ENCODE measurements at regions not wholly inside any gene's neighbourhood (a gene's known extent, or its start where the extent isn't known, plus 50 kb on each side); places are given as distances from the start of the nearest gene placed in this dataset.

GRCh38 chr17:79453481-79453880, 157.4 kb downstream of the RBFOX3 start:
- no peaks in the 10 kb centered on the region for H3K36me3 Mint-ChIP-seq (ENCODE audit: insufficient read depth in 1 of 3, low read depth in 3 of 3)
- H4K20me1 ChIP-seq (ENCODE audit: control insufficient read depth, insufficient read depth, insufficient read length): no peaks in the 10 kb centered on the region
- H3K4me1 ChIP-seq (ENCODE audit: insufficient read depth, low read length): no peaks in the 10 kb centered on the region
- H3K27me3 ChIP-seq (ENCODE audit: insufficient read depth, low read length): no peaks in the 10 kb centered on the region
- no peak for DNase-seq
- H3K4me1 Mint-ChIP-seq: no peaks in the 10 kb centered on the region
- no peak overlapping the region for H2BK15ac ChIP-seq (ENCODE audit: low read depth, low read length)
- H3K27me3 Mint-ChIP-seq (ENCODE audit: low read depth): peaks cover 11% of the 10 kb centered on the region
- no peak overlapping the region for H2BK12ac ChIP-seq (ENCODE audit: insufficient read length, low read depth, low read length)
- no peaks in the 10 kb centered on the region for H3K9me3 ChIP-seq (ENCODE audit: control insufficient read depth, low read depth, low read length)
- H3K9ac ChIP-seq (ENCODE audit: extremely low read depth, insufficient read length, low read length): no peak overlapping the region
- no peaks in the 10 kb centered on the region for H3K23me2 ChIP-seq (ENCODE audit: insufficient read length, low read depth, low read length, poor library complexity, severe bottlenecking)
- H2BK20ac ChIP-seq (ENCODE audit: low read depth, low read length, poor library complexity, severe bottlenecking): no peak overlapping the region
- H4K5ac ChIP-seq (ENCODE audit: insufficient read length, low read depth, low read length): no peak overlapping the region
- no peak for TF ChIP-seq CTCF (conservative IDR thresholded peaks at IDR 0.05)
- no peak overlapping the region for H2AK5ac ChIP-seq (ENCODE audit: insufficient read length, low read length)
- H3K79me1 ChIP-seq (ENCODE audit: insufficient read depth, low read depth, low read length, poor library complexity, severe bottlenecking): no peaks in the 10 kb centered on the region
- no peak overlapping the region for H3K56ac ChIP-seq (ENCODE audit: insufficient read length, low read depth, low read length)
- H3K9me3 Mint-ChIP-seq: no peaks in the 10 kb centered on the region
- no peak overlapping the region for H3K23ac ChIP-seq (ENCODE audit: insufficient read length, low read depth, low read length)
- no peak overlapping the region for H3K4ac ChIP-seq (ENCODE audit: low read depth, low read length)
- no peak overlapping the region for H3K27ac ChIP-seq (ENCODE audit: insufficient read length, low read depth, low read length)
- H3K18ac ChIP-seq (ENCODE audit: insufficient read length, low read depth, low read length): no peak overlapping the region
- H2BK120ac ChIP-seq (ENCODE audit: low read depth, low read length, poor library complexity, severe bottlenecking): no peak overlapping the region
- H2BK5ac ChIP-seq (ENCODE audit: insufficient read length, low read length): no peak overlapping the region
- H4K8ac ChIP-seq (replicated peaks; ENCODE audit: insufficient read length, low read depth, low read length): no peak overlapping the region
- no peak overlapping the region for H3K14ac ChIP-seq (ENCODE audit: insufficient read depth, low read length)
- no peak overlapping the region for H3K4me3 Mint-ChIP-seq
- H4K91ac ChIP-seq (ENCODE audit: insufficient read length, low read depth, low read length): no peak overlapping the region
- H3K27ac Mint-ChIP-seq: no peak overlapping the region
- H2AFZ ChIP-seq (ENCODE audit: low read length): no peak overlapping the region
- H3K4me2 ChIP-seq (ENCODE audit: insufficient read depth, insufficient read length, low read length): no peak overlapping the region
- no peak overlapping the region for H3T11ph ChIP-seq (ENCODE audit: low read length)
- no peaks in the 10 kb centered on the region for H3K79me2 ChIP-seq (ENCODE audit: insufficient read depth, low read length)
- whole genome bisulfite sequencing (ENCODE audit: extremely low coverage, insufficient read length, low lambda C conversion rate): no CpG with 5 or more reads among the region's 6 CpGs

Data from H9 (cell line).